SH-SY5Y (cell line): ENCODE measurements at regions not wholly inside any gene's neighbourhood (a gene's known extent, or its start where the extent isn't known, plus 50 kb on each side); places are given as distances from the start of the nearest gene placed in this dataset.

Experiments used
- GATA2 ChIP-seq: IDR thresholded peaks from 2 replicates; pipeline ENCODE4 v1.6.1; 2011; ENCODE audit warnings: mild to moderate bottlenecking, low read depth, low read length
- GATA3 ChIP-seq: IDR thresholded peaks from 2 replicates; pipeline ENCODE4 v1.6.1; 2011; ENCODE audit warnings: low read depth, mild to moderate bottlenecking, low read length, moderate library complexity

DNA sequence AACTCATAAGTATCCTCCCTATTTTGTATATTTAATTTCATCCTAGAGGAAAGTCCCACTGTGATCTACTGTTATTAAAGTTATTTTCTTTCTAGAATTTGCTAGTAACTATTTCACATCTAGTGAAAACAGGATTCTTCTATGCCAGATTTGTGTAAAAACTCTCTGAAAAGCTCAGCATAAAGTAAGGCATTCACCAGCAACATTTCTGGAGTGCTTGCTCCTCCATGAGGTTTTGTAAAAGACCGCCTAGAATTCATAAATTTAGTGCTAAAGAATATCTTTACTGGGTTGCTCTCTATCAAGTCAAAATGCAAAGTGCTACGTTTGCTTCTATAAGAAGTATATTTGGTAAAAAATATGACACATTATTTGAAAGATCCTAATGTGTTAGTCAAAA lies 173.5 kb upstream of the IRAK1BP1 start:
- TF ChIP-seq GATA3: no peak
- TF ChIP-seq GATA2: no peak
